ENCODE measurements at regions not wholly inside any gene's neighbourhood (a gene's known extent, or its start where the extent isn't known, plus 50 kb on each side); places are given as distances from the start of the nearest gene placed in this dataset.

- TF ChIP-seq CTCF (IDR thresholded peaks at IDR 0.05) = no peak
These were observed 105.1 kb upstream of the SLC6A6 start for GRCh38 chr3:14297305-14297704.

GRCh38 chr3:14297784-14298236, 104.6 kb upstream of the SLC6A6 start:
- no peaks in the 10 kb centered on the region for H3K4me1 ChIP-seq (ENCODE audit: control insufficient read depth in 1 of 2, insufficient read depth in 1 of 2, low read depth in 1 of 2, low read length in 1 of 2)
- no peak for TF ChIP-seq CTCF (IDR thresholded peaks at IDR 0.05)
- no peaks in the 10 kb centered on the region for H3K9me3 ChIP-seq
- no peaks in the 10 kb centered on the region for H3K36me3 ChIP-seq
- peaks cover 29% of the 10 kb centered on the region for H3K27me3 ChIP-seq
- no peak overlapping the region for H3K27ac ChIP-seq
- H3K4me3 ChIP-seq (ENCODE audit: low read depth in 1 of 2, low read length in 1 of 2) = no peak overlapping the region

More at GRCh38 chr3:14297305-14297704, 105.1 kb upstream of the SLC6A6 start:
- Histone ChIP-seq H3K4me1 (ENCODE audit: control insufficient read depth in 1 of 2, insufficient read depth in 1 of 2, low read depth in 1 of 2, low read length in 1 of 2) (no peaks in the 10 kb centered on the region), H3K9me3 (no peaks in the 10 kb centered on the region), H3K4me3 (ENCODE audit: low read depth in 1 of 2, low read length in 1 of 2) (no peak overlapping the region), H3K27me3 (peaks cover 29% of the 10 kb centered on the region), H3K36me3 (no peaks in the 10 kb centered on the region), H3K27ac (no peak overlapping the region)

GRCh38 chr3:14298442-14298841, 104.0 kb upstream of the SLC6A6 start:
- no peak overlapping the region for H3K4me3 ChIP-seq (ENCODE audit: low read depth in 1 of 2, low read length in 1 of 2)
- H3K27me3 ChIP-seq = peaks cover 29% of the 10 kb centered on the region
- H3K36me3 ChIP-seq = no peaks in the 10 kb centered on the region
- TF ChIP-seq CTCF (IDR thresholded peaks at IDR 0.05) = no peak
- no peak overlapping the region for H3K27ac ChIP-seq
- H3K4me1 ChIP-seq (ENCODE audit: control insufficient read depth in 1 of 2, insufficient read depth in 1 of 2, low read depth in 1 of 2, low read length in 1 of 2) = no peaks in the 10 kb centered on the region
- H3K9me3 ChIP-seq = no peaks in the 10 kb centered on the region

GRCh38 chr3:14298991-14299555, 103.3 kb upstream of the SLC6A6 start:
- Histone ChIP-seq H3K9me3 (no peaks in the 10 kb centered on the region), H3K27ac (no peak overlapping the region), H3K36me3 (no peaks in the 10 kb centered on the region), H3K4me1 (ENCODE audit: control insufficient read depth in 1 of 2, insufficient read depth in 1 of 2, low read depth in 1 of 2, low read length in 1 of 2) (peaks cover 0 to under 1% of the 10 kb centered on the region in 2 experiments), H3K4me3 (ENCODE audit: low read depth in 1 of 2, low read length in 1 of 2) (no peak overlapping the region), H3K27me3 (peaks cover 29% of the 10 kb centered on the region)
- TF ChIP-seq CTCF (IDR thresholded peaks at IDR 0.05) = no peak

GRCh38 chr3:14299767-14300166, 102.6 kb upstream of the SLC6A6 start:
- Histone ChIP-seq H3K27me3 (peaks cover 29% of the 10 kb centered on the region), H3K36me3 (no peaks in the 10 kb centered on the region), H3K4me1 (ENCODE audit: control insufficient read depth in 1 of 2, insufficient read depth in 1 of 2, low read depth in 1 of 2, low read length in 1 of 2) (peaks cover 3 to 7% of the 10 kb centered on the region in 2 experiments), H3K4me3 (ENCODE audit: low read depth in 1 of 2, low read length in 1 of 2) (no peak overlapping the region), H3K27ac (no peak overlapping the region), H3K9me3 (no peaks in the 10 kb centered on the region)
- TF ChIP-seq CTCF (IDR thresholded peaks at IDR 0.05) = no peak
